A549 (cell line): ENCODE measurements at regions not wholly inside any gene's neighbourhood (a gene's known extent, or its start where the extent isn't known, plus 50 kb on each side); places are given as distances from the start of the nearest gene placed in this dataset.

Source experiments
- ATAC-seq, 2 experiments: fragments of 200-7000 bp in 1 of 2; fragments of >200 bp in 1 of 2; cut with Nextera tagmentation in 1 of 2; cut with Tn5 transposase in 1 of 2; 3 replicates each; pipeline versions ENCODE4 v1.8.0 to v1.9.1; 2018 to 2020; ENCODE audit warnings: mild to moderate bottlenecking in 1 of 2, moderate library complexity in 1 of 2
- CTCF ChIA-PET: fragments of 300-600 bp; sonication (Branson Sonifier 250); formaldehyde crosslinking; extraction: SDS; loops from one replicate; lab custom pipeline; 2021; ENCODE audit warnings: antibody characterized with exemption, inconsistent platforms; lab: Yijun Ruan, JAX
- POLR2A ChIA-PET: fragments of 350-600 bp; formaldehyde crosslinking; extraction: SDS; loops from one replicate; lab custom pipeline; 2021; ENCODE audit warnings: antibody characterized with exemption, inconsistent platforms; lab: Yijun Ruan, JAX
- DNase-seq, 2 experiments: peaks; one replicate each; pipeline versions ENCODE4 v3.0.0 to v3.0.0-alpha.2; 2011 to 2016; ENCODE audit warnings: low read depth in 1 of 2, low spot score in 1 of 2
- FAIRE-seq: peaks from 2 replicates; lab custom pipeline; 2011; peaks lifted over from hg19 to GRCh38; lab: Jason Lieb, UNC
- H3K27ac ChIP-seq, 2 experiments: fragments of >200 bp; sonication (Bioruptor Twin); formaldehyde crosslinking; 3 replicates each; pipeline ENCODE4 v1.5.1; 2016 to 2017
- H3K4me1 ChIP-seq: fragments of >200 bp; sonication (Bioruptor Twin); formaldehyde crosslinking; 3 replicates; pipeline ENCODE4 v1.6.1; 2016
- H3K4me2 ChIP-seq: fragments of >200 bp; sonication (Bioruptor Twin); formaldehyde crosslinking; 3 replicates; pipeline ENCODE4 v1.6.1; 2016
- H3K4me3 ChIP-seq: fragments of >200 bp; sonication (Bioruptor Twin); formaldehyde crosslinking; 3 replicates; pipeline ENCODE4 v1.5.1; 2016
- H3K9me3 ChIP-seq: fragments of >200 bp; sonication (Bioruptor Twin); formaldehyde crosslinking; 3 replicates; pipeline ENCODE4 v1.6.1; 2016
- CBX8 ChIP-seq: fragments of 200-600 bp; sonication (generic); IDR thresholded peaks from 2 replicates; pipeline ENCODE4 v1.6.1; 2016
- CHD4 ChIP-seq: fragments of 200-600 bp; sonication (generic); IDR thresholded peaks from 2 replicates; pipeline ENCODE4 v1.6.1; 2016; ENCODE audit warnings: antibody characterized with exemption, mild to moderate bottlenecking, borderline replicate concordance
- HDAC2 ChIP-seq: fragments of 200-600 bp; sonication (generic); IDR thresholded peaks from 2 replicates; pipeline ENCODE4 v1.6.1; 2016
- HOXB13 ChIP-seq: fragments of 250-450 bp; sonication (Bioruptor Pico); IDR thresholded peaks from 2 replicates; pipeline ENCODE4 v1.5.0; 2020; ENCODE audit warnings: low read depth, mild to moderate bottlenecking, moderate library complexity
- JUN ChIP-seq, 2 experiments: fragments of >200 bp; sonication (Bioruptor Twin); formaldehyde crosslinking; IDR thresholded peaks; 2 replicates in 1 of 2; 3 replicates in 1 of 2; pipeline ENCODE4 v1.6.1; 2016 to 2017
- KDM1A ChIP-seq: fragments of 200-600 bp; sonication (generic); IDR thresholded peaks from 2 replicates; pipeline ENCODE4 v1.6.1; 2016; ENCODE audit warnings: low read depth, mild to moderate bottlenecking
- MAFK ChIP-seq: fragments of 450-650 bp; IDR thresholded peaks from 2 replicates; pipeline ENCODE4 v1.6.1; 2014; ENCODE audit not compliant: partially characterized antibody
- MAZ ChIP-seq: fragments of 150-350 bp; IDR thresholded peaks from 2 replicates; pipeline ENCODE4 v1.6.1; 2014; ENCODE audit warnings: antibody characterized with exemption, low read depth, low read length, borderline replicate concordance
- NR3C1 ChIP-seq: fragments of >200 bp; sonication (Bioruptor Twin); formaldehyde crosslinking; IDR thresholded peaks from 3 replicates; pipeline ENCODE4 v1.6.1; 2017
- POLR2A ChIP-seq: IDR thresholded peaks from 2 replicates; pipeline ENCODE4 v1.6.1; 2012; ENCODE audit warnings: mild to moderate bottlenecking, low read length
- TP53 ChIP-seq: fragments of 250-450 bp; sonication (Bioruptor Pico); IDR thresholded peaks from 2 replicates; pipeline ENCODE4 v1.5.0; 2021; ENCODE audit warnings: mild to moderate bottlenecking, moderate library complexity
- ZNF302 ChIP-seq: fragments of 250-450 bp; sonication (Bioruptor Pico); IDR thresholded peaks from 2 replicates; pipeline ENCODE4 v1.9.0; 2021; ENCODE audit warnings: inconsistent platforms, mild to moderate bottlenecking, moderate library complexity
- WGBS: methylation state at CpG from one replicate; pipeline ENCODE4 v1.1.6; 2017; ENCODE audit errors: missing lambda C conversion rate; 5-methylcytosine and 5-hydroxymethylcytosine counted together
- TF ChIP-seq, protein P1 (sequence below): fragments of 150-350 bp; IDR thresholded peaks from 2 replicates; pipeline ENCODE4 v1.6.1; 2014; ENCODE audit warnings: low read depth, mild to moderate bottlenecking, low read length
- TF ChIP-seq, protein P2 (sequence below): fragments of 250-450 bp; sonication (Bioruptor Pico); IDR thresholded peaks from 2 replicates; pipeline ENCODE4 v1.5.0; 2021; ENCODE audit warnings: mild to moderate bottlenecking, moderate library complexity, borderline replicate concordance
- TF ChIP-seq, protein P3 (sequence below): fragments of 450-650 bp; IDR thresholded peaks from 2 replicates; pipeline ENCODE4 v1.6.1; 2014; ENCODE audit warnings: antibody characterized with exemption
- TF ChIP-seq, protein P4 (sequence below): IDR thresholded peaks from 2 replicates; pipeline ENCODE4 v1.6.1; 2012
- TF ChIP-seq, protein P5 (sequence below): IDR thresholded peaks from 2 replicates; pipeline ENCODE4 v1.6.1; 2012
- TF ChIP-seq, protein P6 (sequence below): fragments of >200 bp; sonication (Bioruptor Twin); formaldehyde crosslinking; IDR thresholded peaks from 3 replicates; pipeline ENCODE4 v1.5.1; 2016

DNA sequence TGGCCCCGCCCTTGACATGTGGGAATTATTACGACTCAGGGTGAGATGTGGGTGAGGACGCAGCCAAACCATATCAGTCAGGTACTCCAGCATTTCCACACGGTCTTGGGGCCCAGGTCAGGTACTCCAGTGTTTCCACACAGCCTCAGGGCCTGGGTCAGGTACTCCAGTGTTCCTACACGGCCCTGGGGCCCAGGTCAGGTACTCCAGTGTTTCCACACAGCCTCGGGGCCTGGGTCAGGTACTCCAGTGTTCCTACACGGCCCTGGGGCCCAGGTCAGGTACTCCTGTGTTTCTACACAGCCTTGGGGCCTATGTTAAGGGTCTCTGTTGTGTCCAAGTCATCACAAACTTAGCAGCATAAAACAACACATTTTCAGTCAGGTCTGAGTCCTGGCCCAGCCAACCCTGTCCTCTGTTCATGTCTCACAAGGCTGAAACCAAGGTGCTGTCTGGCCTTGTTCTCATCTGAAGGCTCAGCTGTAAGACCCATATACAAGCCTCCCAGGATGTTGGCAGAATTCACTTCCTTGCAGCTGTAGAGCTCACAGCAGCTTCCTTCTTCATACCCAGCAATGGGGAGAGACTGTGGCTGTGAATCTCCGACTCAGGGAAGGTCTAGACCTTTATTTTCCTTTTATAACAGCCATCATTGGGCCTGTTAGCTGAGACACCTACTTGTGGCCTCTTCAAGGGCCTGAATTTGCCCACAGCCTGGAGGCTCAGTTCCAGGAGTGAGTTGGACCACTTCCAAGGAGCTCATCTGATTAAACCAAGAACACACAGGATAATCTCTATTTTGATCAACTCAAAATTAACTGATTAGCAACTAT, 107.6 kb upstream of the SFSWAP start:
- 35% methylated on average over 8 of the region's 8 CpGs for WGBS
- Histone ChIP-seq H3K9me3 (no peaks in the 10 kb centered on the region), H3K4me1 (no peaks in the 10 kb centered on the region), H3K4me3 (no peak overlapping the region), H3K27ac (no peak overlapping the region), H3K4me2 (no peak overlapping the region)
- ATAC-seq (no peak), DNase-seq (no peak), FAIRE-seq (no peak)
- CTCF ChIA-PET = no interaction called here
- POLR2A ChIA-PET = no interaction called here
- TF ChIP-seq POLR2A (no peak), HDAC2 (no peak), TP53 (CRISPR knock-in tag) (no peak), MAFK (no peak), CHD4 (no peak), NR3C1 (no peak), KDM1A (no peak), ZNF302 (CRISPR knock-in tag) (no peak), CBX8 (no peak), JUN (IDR thresholded peaks at IDR 0.05) (no peak), MAZ (no peak), HOXB13 (CRISPR knock-in tag) (no peak)
- TF ChIP-seq, protein P1, sequence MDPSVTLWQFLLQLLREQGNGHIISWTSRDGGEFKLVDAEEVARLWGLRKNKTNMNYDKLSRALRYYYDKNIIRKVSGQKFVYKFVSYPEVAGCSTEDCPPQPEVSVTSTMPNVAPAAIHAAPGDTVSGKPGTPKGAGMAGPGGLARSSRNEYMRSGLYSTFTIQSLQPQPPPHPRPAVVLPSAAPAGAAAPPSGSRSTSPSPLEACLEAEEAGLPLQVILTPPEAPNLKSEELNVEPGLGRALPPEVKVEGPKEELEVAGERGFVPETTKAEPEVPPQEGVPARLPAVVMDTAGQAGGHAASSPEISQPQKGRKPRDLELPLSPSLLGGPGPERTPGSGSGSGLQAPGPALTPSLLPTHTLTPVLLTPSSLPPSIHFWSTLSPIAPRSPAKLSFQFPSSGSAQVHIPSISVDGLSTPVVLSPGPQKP = no peak
- TF ChIP-seq, protein P2, sequence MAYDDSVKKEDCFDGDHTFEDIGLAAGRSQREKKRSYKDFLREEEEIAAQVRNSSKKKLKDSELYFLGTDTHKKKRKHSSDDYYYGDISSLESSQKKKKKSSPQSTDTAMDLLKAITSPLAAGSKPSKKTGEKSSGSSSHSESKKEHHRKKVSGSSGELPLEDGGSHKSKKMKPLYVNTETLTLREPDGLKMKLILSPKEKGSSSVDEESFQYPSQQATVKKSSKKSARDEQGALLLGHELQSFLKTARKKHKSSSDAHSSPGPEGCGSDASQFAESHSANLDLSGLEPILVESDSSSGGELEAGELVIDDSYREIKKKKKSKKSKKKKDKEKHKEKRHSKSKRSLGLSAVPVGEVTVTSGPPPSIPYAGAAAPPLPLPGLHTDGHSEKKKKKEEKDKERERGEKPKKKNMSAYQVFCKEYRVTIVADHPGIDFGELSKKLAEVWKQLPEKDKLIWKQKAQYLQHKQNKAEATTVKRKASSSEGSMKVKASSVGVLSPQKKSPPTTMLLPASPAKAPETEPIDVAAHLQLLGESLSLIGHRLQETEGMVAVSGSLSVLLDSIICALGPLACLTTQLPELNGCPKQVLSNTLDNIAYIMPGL (CRISPR knock-in tag) = no peak
- TF ChIP-seq, protein P3, sequence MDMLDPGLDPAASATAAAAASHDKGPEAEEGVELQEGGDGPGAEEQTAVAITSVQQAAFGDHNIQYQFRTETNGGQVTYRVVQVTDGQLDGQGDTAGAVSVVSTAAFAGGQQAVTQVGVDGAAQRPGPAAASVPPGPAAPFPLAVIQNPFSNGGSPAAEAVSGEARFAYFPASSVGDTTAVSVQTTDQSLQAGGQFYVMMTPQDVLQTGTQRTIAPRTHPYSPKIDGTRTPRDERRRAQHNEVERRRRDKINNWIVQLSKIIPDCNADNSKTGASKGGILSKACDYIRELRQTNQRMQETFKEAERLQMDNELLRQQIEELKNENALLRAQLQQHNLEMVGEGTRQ = no peak
- TF ChIP-seq, protein P4, sequence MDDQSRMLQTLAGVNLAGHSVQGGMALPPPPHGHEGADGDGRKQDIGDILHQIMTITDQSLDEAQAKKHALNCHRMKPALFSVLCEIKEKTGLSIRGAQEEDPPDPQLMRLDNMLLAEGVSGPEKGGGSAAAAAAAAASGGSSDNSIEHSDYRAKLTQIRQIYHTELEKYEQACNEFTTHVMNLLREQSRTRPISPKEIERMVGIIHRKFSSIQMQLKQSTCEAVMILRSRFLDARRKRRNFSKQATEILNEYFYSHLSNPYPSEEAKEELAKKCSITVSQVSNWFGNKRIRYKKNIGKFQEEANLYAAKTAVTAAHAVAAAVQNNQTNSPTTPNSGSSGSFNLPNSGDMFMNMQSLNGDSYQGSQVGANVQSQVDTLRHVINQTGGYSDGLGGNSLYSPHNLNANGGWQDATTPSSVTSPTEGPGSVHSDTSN = no peak
- TF ChIP-seq, protein P5, sequence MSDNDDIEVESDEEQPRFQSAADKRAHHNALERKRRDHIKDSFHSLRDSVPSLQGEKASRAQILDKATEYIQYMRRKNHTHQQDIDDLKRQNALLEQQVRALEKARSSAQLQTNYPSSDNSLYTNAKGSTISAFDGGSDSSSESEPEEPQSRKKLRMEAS = no peak
- TF ChIP-seq, protein P6, sequence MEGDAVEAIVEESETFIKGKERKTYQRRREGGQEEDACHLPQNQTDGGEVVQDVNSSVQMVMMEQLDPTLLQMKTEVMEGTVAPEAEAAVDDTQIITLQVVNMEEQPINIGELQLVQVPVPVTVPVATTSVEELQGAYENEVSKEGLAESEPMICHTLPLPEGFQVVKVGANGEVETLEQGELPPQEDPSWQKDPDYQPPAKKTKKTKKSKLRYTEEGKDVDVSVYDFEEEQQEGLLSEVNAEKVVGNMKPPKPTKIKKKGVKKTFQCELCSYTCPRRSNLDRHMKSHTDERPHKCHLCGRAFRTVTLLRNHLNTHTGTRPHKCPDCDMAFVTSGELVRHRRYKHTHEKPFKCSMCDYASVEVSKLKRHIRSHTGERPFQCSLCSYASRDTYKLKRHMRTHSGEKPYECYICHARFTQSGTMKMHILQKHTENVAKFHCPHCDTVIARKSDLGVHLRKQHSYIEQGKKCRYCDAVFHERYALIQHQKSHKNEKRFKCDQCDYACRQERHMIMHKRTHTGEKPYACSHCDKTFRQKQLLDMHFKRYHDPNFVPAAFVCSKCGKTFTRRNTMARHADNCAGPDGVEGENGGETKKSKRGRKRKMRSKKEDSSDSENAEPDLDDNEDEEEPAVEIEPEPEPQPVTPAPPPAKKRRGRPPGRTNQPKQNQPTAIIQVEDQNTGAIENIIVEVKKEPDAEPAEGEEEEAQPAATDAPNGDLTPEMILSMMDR = no peak
